ENCODE measurements at regions not wholly inside any gene's neighbourhood (a gene's known extent, or its start where the extent isn't known, plus 50 kb on each side); places are given as distances from the start of the nearest gene placed in this dataset.
"Not testable (repeated sequence)": the region's sequence is repeated elsewhere in the genome, so short reads cannot be mapped to it uniquely, and the experiment has no call there.

- Mint-ChIP-seq H3K27me3 (peaks cover 20% of the 10 kb centered on the region), H3K4me1 (peaks cover 0 to 2% (median 0%) of the 10 kb centered on the region in 3 donors), H3K27ac (no peak overlapping the region), H3K9me3 (no peaks in the 10 kb centered on the region), H3K4me3 (no peak overlapping the region), H3K36me3 (peaks cover 3% of the 10 kb centered on the region)
These were observed 96.4 kb upstream of the ATL2 start for GRCh38 chr2:38473333-38474005.

GRCh38 chr2:38470115-38470514 is 93.0 kb upstream of the ATL2 start:
- Mint-ChIP-seq H3K4me3 (no peak overlapping the region), H3K9me3 (no peaks in the 10 kb centered on the region), H3K36me3 (peaks cover 3% of the 10 kb centered on the region), H3K27me3 (peaks cover 15% of the 10 kb centered on the region), H3K27ac (no peak overlapping the region), H3K4me1 (peaks cover 0 to 2% (median 1%) of the 10 kb centered on the region in 3 donors)

- peaks cover 10% of the 10 kb centered on the region for H3K27me3 Mint-ChIP-seq
- H3K9me3 Mint-ChIP-seq = no peaks in the 10 kb centered on the region
- peaks cover 3% of the 10 kb centered on the region for H3K36me3 Mint-ChIP-seq
- peaks cover 0 to 1% (median 0%) of the 10 kb centered on the region in 3 donors for H3K4me1 Mint-ChIP-seq
- no peak overlapping the region for H3K27ac Mint-ChIP-seq
- H3K4me3 Mint-ChIP-seq = no peak overlapping the region
These were observed 90.8 kb upstream of the ATL2 start for GRCh38 chr2:38467768-38468455.

- no peak overlapping the region for H3K27ac Mint-ChIP-seq
- peaks cover 0 to 1% (median 0%) of the 10 kb centered on the region in 3 donors for H3K4me1 Mint-ChIP-seq
- H3K27me3 Mint-ChIP-seq = peaks cover 7% of the 10 kb centered on the region
- H3K36me3 Mint-ChIP-seq = peaks cover 2% of the 10 kb centered on the region
- no peak overlapping the region for H3K4me3 Mint-ChIP-seq
- H3K9me3 Mint-ChIP-seq = no peaks in the 10 kb centered on the region
These were observed 90.0 kb upstream of the ATL2 start for GRCh38 chr2:38466876-38467767.

GRCh38 chr2:38466409-38466808 is 89.3 kb upstream of the ATL2 start:
- Mint-ChIP-seq H3K9me3 (no peaks in the 10 kb centered on the region), H3K4me3 (no peak overlapping the region), H3K27me3 (peaks cover 5% of the 10 kb centered on the region), H3K27ac (no peak overlapping the region), H3K4me1 (peaks cover 0 to 1% (median 0%) of the 10 kb centered on the region in 3 donors), H3K36me3 (no peaks in the 10 kb centered on the region)

GRCh38 chr2:38465789-38466127 is 88.7 kb upstream of the ATL2 start:
- Mint-ChIP-seq H3K9me3 (no peaks in the 10 kb centered on the region), H3K4me1 (peaks cover 0 to 1% (median 0%) of the 10 kb centered on the region in 3 donors), H3K4me3 (no peak overlapping the region), H3K36me3 (no peaks in the 10 kb centered on the region), H3K27ac (no peak overlapping the region), H3K27me3 (peaks cover 2% of the 10 kb centered on the region)

- H3K4me3 Mint-ChIP-seq = no peak overlapping the region
- no peaks in the 10 kb centered on the region for H3K9me3 Mint-ChIP-seq
- H3K27ac Mint-ChIP-seq = no peak overlapping the region
These were observed 88.1 kb upstream of the ATL2 start for GRCh38 chr2:38464971-38465788.

GRCh38 chr2:38463752-38464151 is 86.7 kb upstream of the ATL2 start:
- H3K9me3 Mint-ChIP-seq = no peaks in the 10 kb centered on the region
- no peak overlapping the region for H3K27ac Mint-ChIP-seq
- peaks cover 0 to 1% (median 0%) of the 10 kb centered on the region in 3 donors for H3K4me1 Mint-ChIP-seq
- no peaks in the 10 kb centered on the region for H3K36me3 Mint-ChIP-seq
- H3K27me3 Mint-ChIP-seq = peaks cover 1% of the 10 kb centered on the region
- H3K4me3 Mint-ChIP-seq = peak overlapping the region in 1 of 4 donors; percentile 25

More at GRCh38 chr2:38464971-38465788, 88.1 kb upstream of the ATL2 start:
- no peaks in the 10 kb centered on the region for H3K36me3 Mint-ChIP-seq
- H3K4me1 Mint-ChIP-seq = peaks cover 0 to 1% (median 0%) of the 10 kb centered on the region in 3 donors
- H3K27me3 Mint-ChIP-seq = peaks cover 1% of the 10 kb centered on the region

- Mint-ChIP-seq H3K27ac (no peak overlapping the region), H3K27me3 (peaks cover 2% of the 10 kb centered on the region), H3K4me3 (no peak overlapping the region), H3K9me3 (no peaks in the 10 kb centered on the region), H3K4me1 (peaks cover 0 to 1% (median 0%) of the 10 kb centered on the region in 3 donors), H3K36me3 (no peaks in the 10 kb centered on the region)
These were observed 85.1 kb upstream of the ATL2 start for GRCh38 chr2:38462121-38462661.

- Mint-ChIP-seq H3K4me3 (no peak overlapping the region), H3K4me1 (peaks cover 0 to 1% (median 0%) of the 10 kb centered on the region in 3 donors), H3K9me3 (no peaks in the 10 kb centered on the region), H3K27me3 (peaks cover 3% of the 10 kb centered on the region), H3K27ac (no peak overlapping the region), H3K36me3 (no peaks in the 10 kb centered on the region)
These were observed 84.4 kb upstream of the ATL2 start for GRCh38 chr2:38461470-38461869.

GRCh38 chr2:38460313-38460712 is 83.2 kb upstream of the ATL2 start:
- H3K27me3 Mint-ChIP-seq = peaks cover 3% of the 10 kb centered on the region
- H3K4me3 Mint-ChIP-seq = no peak overlapping the region
- H3K4me1 Mint-ChIP-seq = no peaks in the 10 kb centered on the region
- H3K27ac Mint-ChIP-seq = no peak overlapping the region
- no peaks in the 10 kb centered on the region for H3K9me3 Mint-ChIP-seq
- no peaks in the 10 kb centered on the region for H3K36me3 Mint-ChIP-seq

GRCh38 chr2:38454081-38454480 is 77.0 kb upstream of the ATL2 start:
- Mint-ChIP-seq H3K27me3 (peaks cover 2% of the 10 kb centered on the region), H3K27ac (no peak overlapping the region), H3K36me3 (no peaks in the 10 kb centered on the region), H3K9me3 (no peaks in the 10 kb centered on the region), H3K4me3 (no peak overlapping the region), H3K4me1 (no peaks in the 10 kb centered on the region)

- H3K27ac Mint-ChIP-seq, H3K4me1 Mint-ChIP-seq, H3K9me3 Mint-ChIP-seq, H3K27me3 Mint-ChIP-seq, H3K4me3 Mint-ChIP-seq, H3K36me3 Mint-ChIP-seq: not testable (repeated sequence)
These were observed 74.7 kb upstream of the ATL2 start for GRCh38 chr2:38451778-38452177.

GRCh38 chr2:38450509-38450908 is 73.4 kb upstream of the ATL2 start:
- Mint-ChIP-seq H3K36me3 (no peaks in the 10 kb centered on the region), H3K27me3 (no peaks in the 10 kb centered on the region), H3K9me3 (no peaks in the 10 kb centered on the region), H3K27ac (no peak overlapping the region), H3K4me3 (no peak overlapping the region), H3K4me1 (no peaks in the 10 kb centered on the region)

All from IgD-negative memory B cell (primary cell).